OCI-M2 (cell line): ENCODE measurements at regions not wholly inside any gene's neighbourhood (a gene's known extent, or its start where the extent isn't known, plus 50 kb on each side); places are given as distances from the start of the nearest gene placed in this dataset.
"Not testable (repeated sequence)": the region's sequence is repeated elsewhere in the genome, so short reads cannot be mapped to it uniquely, and the experiment has no call there.

ENCODE experiments used
- DNase-seq: peaks from one replicate; lab custom pipeline; 2025; ENCODE audit not compliant: unreplicated experiment; lab: John Stamatoyannopoulos, UW

DNA sequence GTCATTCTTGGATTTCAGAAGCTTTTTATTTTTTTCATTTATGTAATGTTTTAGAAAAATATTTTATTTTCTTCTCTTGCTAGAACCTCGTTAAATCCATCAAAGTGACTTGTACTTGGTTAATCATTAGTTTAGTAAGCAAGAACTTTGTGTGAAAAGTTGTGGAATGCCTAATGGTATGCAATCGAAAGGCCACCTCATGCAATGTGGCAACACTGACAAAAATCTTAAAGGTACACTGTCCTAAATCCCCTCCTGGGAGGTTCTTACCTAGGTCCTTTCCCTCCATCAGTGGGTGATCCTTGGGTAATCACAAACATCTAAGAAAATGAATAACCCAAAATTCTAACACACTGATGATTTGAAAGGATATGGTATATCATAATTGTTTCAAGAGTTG is 304.2 kb downstream of the DNAH5 start:
- DNase-seq, result no peak

- no peak for DNase-seq
Measured at GRCh38 chr5:13632676-13633075, 311.8 kb downstream of the DNAH5 start.

GRCh38 chr5:13629218-13629617 is 315.3 kb downstream of the DNAH5 start:
- no peak for DNase-seq

DNA sequence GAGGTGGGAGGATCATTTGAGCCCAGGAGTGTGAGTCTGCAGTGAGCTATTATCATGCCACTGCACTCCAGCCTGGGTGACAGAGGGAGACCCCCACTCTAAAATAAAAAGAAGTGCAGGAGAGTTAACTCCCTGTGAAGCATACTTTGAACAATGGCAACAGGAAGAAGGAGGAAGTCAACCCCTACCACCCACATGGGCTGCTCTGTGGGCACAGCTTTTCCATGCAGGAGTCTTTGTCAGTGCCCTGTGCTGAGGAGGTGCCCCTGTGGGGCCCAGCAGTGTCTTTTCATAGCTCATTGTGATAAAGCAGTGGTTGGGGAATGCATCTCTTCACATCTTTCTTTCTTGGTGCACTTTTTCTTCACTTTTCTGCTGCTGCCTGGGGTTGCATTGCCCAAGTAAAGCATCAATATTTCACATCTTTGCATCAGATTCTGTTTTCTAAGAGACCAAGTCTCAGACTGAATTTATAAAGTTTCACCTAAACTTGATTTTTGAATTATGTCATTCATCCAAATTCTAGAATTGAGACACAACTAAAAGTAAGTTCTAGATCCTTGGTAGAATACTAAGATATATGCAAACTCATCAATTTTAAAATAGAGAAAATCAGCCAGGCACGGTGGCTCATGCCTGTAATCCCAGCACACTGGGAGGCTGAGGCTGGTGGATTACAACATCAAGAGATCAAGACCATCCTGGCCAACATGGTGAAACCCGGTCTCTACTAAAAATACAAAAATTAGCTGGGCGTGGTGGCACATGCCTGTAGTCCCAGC is 316.6 kb downstream of the DNAH5 start:
- no peak for DNase-seq

- DNase-seq, result no peak
Measured at GRCh38 chr5:13625616-13626198, 318.8 kb downstream of the DNAH5 start.

DNA sequence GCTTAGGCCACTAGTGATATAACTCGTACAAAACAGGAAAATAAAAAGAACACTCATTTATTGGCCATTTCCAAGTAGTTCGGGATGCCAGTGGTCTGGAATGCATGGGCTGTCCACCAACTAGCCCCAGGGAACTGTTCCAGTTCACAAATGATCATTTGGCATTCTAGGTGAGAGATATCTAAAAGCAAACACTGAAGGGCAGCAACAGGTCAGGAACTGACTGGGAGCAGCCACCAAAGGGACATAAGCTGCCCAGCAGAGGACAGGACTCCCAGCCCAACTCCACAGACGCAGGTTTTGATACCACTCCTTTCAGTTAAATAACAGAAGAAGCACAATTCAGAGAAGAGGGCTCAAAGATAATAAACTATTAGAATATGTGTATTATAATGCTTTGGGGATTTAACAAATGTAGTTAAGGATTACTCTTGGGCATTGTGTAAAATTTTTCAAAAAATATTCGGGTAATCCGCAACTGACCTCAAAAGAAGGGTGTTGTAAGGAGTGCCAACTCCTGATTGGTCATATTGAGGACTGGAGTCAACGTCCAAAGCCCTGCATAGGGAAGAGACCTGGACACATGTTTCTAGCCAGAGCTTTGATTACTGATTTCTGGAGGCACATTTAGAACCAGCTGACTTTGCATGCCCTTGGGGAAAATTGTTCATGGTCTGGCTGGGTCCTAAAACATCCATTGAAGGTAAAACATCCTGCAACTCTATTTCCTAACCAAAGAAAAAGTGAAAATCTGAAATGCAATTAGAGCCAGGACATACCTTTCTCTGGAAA is 320.0 kb downstream of the DNAH5 start:
- no peak for DNase-seq

DNA sequence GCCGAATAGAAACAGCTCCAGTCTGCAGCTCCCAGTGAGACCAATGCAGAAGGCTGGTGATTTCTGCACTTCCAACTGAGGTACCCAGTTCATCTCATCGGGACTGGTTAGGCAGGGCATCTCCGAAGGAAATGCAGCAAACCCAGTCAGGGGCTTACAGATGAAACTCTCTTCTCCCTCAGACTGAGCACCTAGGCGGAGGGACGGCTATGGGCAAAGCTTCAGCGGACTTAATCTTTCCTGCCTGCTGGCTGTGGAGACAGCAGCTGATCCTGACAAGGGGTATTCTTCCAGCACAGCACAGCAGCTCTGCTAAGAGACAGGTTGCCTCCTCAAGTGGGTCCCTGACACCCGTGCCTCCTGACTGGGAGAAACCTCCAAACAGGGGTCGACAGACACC is 330.9 kb downstream of the DNAH5 start:
- DNase-seq, result no peak

GRCh38 chr5:13611604-13612003 is 332.9 kb downstream of the DNAH5 start:
- DNase-seq, result no peak

- DNase-seq, result no peak
Measured at GRCh38 chr5:13609504-13609903, 335.0 kb downstream of the DNAH5 start.

GRCh38 chr5:13606051-13606450 is 338.4 kb downstream of the DNAH5 start:
- no peak for DNase-seq

DNA sequence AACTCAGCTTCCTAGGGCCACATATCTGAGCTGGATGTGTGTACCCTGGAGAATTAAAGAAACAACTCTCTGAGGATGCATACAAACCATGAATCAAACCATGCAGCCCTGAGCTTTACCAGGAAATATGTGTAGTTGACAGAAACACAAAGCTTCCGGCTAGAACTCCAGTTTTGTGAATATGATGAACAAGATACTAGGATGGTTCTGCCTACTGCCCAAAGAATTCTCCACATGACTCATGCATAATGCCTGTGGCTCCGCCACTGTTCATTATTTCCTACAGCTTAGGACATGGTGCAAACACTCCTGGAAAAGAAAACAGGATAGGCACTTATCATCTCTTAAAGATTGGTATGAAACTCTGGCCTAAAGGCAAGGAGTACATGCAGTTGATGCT is 343.4 kb downstream of the DNAH5 start:
- no peak for DNase-seq

- DNase-seq, result no peak
Measured at GRCh38 chr5:13595978-13596377, 348.5 kb downstream of the DNAH5 start.

- DNase-seq, result no peak
Measured at GRCh38 chr5:13591621-13592020, 352.9 kb downstream of the DNAH5 start.

DNA sequence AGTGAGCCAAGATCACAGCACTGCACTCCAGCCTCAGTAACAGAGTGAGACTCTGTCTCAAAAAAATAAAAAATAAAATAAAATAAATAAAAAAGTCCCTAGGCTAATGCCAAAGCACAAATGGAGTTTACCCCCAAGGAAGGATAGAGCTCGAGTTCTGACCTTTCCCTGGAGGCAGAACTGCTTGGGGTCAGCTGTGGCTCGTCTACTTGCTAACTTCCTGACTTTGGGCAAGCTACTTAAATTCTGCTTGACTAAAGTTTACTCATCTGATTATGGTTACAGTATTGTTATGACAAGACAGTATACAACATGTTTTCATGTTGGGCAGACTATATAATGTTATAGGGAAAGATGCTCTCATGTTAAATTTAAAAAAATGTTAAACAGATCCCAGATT is 359.2 kb downstream of the DNAH5 start:
- no peak for DNase-seq

GRCh38 chr5:13581914-13582313 is 362.6 kb downstream of the DNAH5 start:
- DNase-seq, result no peak

- no peak for DNase-seq
Measured at GRCh38 chr5:13581132-13581531, 363.4 kb downstream of the DNAH5 start.

DNA sequence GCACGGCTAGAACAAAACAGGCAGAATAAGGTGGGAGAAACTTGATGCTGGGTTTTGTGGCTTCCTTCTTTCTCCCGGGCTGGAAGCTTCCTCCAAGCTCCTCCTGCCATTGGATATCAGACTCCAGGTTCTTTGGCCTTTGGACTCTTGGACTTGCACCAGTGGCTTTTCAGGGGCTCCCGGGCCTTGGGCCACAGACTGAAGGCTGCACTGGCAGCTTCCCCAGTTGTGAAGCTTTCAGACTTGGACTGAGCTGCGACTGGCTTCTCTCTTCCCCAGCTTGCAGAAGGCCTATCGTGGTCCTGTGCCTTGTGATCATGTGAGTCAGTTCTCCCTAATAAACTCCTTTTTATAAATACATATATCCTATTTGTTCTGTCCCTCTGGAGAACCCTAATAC is 364.4 kb downstream of the DNAH5 start:
- no peak for DNase-seq

GRCh38 chr5:13579091-13579490 is 365.4 kb downstream of the DNAH5 start:
- DNase-seq, result not testable (repeated sequence)

DNA sequence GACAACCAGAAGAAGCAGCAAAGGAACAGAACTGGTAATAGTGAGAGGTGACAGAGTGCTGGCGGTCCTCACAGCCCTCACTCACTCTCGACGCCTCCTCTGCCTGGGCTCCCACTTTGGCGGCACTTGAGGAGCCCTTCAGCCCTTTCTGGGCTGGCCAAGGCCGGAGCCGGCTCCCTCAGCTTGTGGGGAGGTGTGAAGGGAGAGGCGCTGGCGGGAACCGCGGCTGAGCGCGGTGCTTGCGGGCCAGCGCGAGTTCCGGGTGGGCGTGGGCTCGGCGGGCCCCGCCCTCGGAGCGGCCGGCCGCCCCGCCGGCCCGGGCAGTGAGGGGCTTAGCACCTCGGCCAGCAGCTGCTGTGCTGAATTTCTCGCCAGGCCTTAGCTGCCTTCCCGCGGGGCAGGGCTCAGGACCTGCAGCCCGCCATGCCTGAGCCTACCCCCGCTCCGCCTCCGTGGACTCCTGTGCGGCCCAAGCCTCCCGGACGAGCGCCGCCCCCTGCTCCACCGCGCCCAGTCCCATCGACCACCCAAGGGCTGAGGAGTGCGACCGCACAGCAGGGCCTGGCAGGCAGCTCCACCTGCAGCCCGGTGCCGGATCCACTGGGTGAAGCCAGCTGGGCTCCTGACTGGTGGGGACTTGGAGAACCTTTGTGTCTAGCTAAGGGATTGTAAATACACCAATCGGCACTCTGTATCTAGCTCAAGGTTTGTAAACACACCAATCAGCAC is 366.0 kb downstream of the DNAH5 start:
- not testable (repeated sequence) for DNase-seq

GRCh38 chr5:13574574-13574973 is 369.9 kb downstream of the DNAH5 start:
- no peak for DNase-seq

GRCh38 chr5:13572163-13572562 is 372.3 kb downstream of the DNAH5 start:
- no peak for DNase-seq
